Cardiac fibroblast (primary cell): ENCODE measurements at regions not wholly inside any gene's neighbourhood (a gene's known extent, or its start where the extent isn't known, plus 50 kb on each side); places are given as distances from the start of the nearest gene placed in this dataset.
A peak's percentile ranks its signal among the peaks of the same experiment; 100 is the strongest.
"Not testable (repeated sequence)": the region's sequence is repeated elsewhere in the genome, so short reads cannot be mapped to it uniquely, and the experiment has no call there.

Experiments
- DNase-seq, 2 donors: peaks; one replicate each; pipeline versions ENCODE4 v3.0.0 to v3.0.0-alpha.2; 2010; ENCODE audit warnings: low read depth in 2 of 2
- H3K4me3 ChIP-seq, 2 donors: replicated peaks in 1 of 2; 1 replicate in 1 of 2; 2 replicates in 1 of 2; pipeline ENCODE4 v1.5.1; 2011; ENCODE audit warnings: low read depth in 2 of 2, low read length in 2 of 2, mild to moderate bottlenecking in 2 of 2, moderate library complexity in 1 of 2
- TF ChIP-seq, protein P1 (sequence below): IDR thresholded peaks from one replicate; pipeline ENCODE4 v1.5.1; 2011; ENCODE audit warnings: low read depth, mild to moderate bottlenecking, low read length, inconsistent platforms

DNA sequence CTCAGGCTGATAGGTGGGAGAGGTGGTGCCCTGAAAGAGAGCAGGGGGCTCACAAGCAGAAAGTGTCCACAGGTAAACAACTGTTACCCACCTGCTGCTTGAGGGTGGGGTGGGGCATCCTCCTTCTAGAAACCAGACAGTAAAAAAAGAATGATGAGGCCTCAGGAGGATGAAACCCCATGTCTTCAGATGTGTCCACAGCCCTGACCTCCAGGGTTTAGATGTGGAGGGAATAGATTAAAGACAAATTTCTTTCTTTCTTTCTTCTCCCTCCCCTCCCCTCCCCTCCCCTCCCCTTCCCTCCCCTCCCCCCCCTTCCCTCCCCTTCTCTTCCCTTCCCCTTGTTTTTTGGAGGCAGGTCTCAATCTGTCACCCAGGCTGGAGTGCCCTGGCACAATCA is 333.5 kb upstream of the NUPR2 start:
- TF ChIP-seq, protein P1, sequence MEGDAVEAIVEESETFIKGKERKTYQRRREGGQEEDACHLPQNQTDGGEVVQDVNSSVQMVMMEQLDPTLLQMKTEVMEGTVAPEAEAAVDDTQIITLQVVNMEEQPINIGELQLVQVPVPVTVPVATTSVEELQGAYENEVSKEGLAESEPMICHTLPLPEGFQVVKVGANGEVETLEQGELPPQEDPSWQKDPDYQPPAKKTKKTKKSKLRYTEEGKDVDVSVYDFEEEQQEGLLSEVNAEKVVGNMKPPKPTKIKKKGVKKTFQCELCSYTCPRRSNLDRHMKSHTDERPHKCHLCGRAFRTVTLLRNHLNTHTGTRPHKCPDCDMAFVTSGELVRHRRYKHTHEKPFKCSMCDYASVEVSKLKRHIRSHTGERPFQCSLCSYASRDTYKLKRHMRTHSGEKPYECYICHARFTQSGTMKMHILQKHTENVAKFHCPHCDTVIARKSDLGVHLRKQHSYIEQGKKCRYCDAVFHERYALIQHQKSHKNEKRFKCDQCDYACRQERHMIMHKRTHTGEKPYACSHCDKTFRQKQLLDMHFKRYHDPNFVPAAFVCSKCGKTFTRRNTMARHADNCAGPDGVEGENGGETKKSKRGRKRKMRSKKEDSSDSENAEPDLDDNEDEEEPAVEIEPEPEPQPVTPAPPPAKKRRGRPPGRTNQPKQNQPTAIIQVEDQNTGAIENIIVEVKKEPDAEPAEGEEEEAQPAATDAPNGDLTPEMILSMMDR = no peak
- no peak for DNase-seq
- H3K4me3 ChIP-seq = no peak overlapping the region

DNA sequence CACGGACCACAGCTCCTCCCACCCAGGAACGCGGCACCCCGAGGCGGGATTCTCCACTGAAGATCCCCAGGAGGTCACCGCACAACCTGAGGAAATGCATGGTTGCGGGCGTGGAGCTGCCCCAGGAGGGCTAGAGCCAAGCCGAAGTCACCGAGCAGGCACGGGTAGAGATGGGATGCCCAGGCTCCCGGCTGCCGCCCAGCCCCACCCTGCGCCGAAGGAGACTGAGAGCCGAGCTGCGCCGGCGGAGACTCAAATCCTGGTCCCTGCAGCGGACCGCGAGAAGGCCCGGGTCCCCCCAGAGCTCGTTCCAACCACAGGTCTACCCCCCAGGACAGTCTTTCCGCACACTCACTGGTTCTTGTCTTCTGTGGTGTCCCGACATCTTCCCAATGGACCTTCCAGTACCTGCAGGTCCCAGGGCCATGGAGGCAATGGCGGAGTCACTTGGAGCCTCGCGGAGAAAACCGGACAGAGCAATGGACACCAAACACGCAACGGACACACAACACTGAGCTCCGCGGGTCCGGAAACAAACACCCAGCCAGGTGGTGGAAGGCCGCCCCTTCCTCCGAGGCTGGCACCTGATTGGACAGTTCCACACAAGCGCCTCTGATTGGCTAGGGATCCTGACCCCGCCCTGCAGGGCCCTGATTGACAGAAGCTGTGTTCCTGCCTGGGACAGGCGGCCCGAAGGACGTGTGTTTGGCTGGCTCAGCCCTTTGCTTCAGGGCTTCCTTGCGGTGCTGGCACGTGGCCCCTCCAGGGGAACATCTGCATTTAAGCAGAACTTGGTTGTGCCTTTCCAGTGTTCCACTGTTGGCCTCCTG is 331.9 kb upstream of the NUPR2 start:
- no peak for DNase-seq
- TF ChIP-seq, protein P1 = no peak
- H3K4me3 ChIP-seq = no peak overlapping the region

DNA sequence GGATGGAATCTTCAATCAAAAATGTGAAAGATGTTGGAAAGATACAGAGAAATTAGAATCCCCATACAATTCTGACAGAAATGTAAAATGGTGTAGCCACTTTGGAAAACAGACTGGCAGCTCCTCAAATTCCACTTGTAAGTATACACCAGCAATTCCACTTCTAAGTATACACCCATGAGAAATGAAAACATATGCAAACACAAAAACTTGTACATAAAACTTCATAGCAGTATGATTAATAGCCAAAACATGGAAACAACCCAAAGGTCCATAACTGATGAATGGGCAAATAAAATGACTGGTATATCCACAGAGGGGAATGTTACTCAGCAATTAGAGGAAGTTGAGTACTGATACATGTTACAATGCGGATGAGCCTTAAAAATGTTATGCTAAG is 304.3 kb upstream of the NUPR2 start:
- DNase-seq, H3K4me3 ChIP-seq: not testable (repeated sequence)

DNA sequence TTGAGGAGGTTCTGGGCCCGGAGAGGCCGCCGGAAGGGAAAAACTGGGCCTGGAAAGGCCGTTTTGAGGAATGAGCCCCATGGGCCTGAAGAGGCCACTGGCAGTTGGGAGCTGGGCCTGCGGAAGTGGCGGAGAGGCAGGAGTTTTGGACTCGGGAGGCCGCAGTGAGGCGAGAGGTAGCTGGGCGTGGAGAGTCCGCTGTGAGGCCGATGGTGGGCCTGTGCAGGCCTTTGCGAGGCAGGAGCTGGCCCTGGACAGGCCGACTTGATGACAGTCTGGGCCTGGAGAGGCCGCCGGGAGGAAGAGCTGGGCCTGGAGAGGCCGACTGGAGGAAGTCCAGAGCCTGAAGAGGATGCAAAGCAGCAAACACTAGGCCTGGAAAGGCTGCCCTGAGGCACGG is 259.0 kb upstream of the NUPR2 start:
- no peak overlapping the region for H3K4me3 ChIP-seq
- TF ChIP-seq, protein P1 = no peak
- DNase-seq = no peak

DNA sequence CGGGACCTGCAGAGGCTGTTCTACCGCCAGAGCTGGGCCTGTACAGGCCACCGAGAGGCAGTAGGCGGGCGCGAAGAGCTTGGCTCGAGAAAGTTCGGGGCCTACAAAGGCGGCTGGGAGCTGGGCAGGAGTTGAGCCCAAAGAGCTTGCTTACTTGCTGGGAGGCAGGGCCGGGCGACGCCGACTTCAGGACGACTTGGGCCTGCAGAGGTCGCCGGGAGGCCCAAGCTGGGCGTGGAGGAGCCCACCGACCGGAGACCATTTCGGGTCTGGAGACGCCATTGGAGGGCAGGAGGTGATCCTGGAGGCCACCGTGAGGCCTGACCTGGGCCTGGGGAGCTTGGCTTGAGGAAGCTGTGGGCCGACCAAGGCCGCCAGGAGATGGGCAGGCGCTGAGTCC is 258.4 kb upstream of the NUPR2 start:
- not testable (repeated sequence) for DNase-seq, H3K4me3 ChIP-seq

- peak; percentile 5 to 30 for DNase-seq
- not testable (repeated sequence) for H3K4me3 ChIP-seq
These were observed 257.1 kb upstream of the NUPR2 start for GRCh38 chr7:56373314-56373713.

DNA sequence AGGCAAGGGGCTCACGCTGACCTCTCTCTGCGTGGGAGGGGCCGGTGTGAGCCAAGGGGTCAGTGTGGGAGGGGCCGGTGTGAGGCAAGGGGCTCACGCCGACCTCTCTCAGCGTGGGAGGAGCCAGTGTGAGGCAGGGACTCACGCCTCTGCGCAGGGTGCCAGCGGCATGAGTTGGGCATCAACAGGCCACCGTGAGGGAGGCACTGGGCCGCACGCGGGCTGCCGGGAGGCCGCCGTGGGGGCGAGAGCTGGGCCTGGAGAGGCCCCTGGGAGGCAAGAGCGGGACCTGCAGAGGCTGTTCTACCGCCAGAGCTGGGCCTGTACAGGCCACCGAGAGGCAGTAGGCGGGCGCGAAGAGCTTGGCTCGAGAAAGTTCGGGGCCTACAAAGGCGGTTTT is 255.6 kb upstream of the NUPR2 start:
- not testable (repeated sequence) for DNase-seq, H3K4me3 ChIP-seq

DNA sequence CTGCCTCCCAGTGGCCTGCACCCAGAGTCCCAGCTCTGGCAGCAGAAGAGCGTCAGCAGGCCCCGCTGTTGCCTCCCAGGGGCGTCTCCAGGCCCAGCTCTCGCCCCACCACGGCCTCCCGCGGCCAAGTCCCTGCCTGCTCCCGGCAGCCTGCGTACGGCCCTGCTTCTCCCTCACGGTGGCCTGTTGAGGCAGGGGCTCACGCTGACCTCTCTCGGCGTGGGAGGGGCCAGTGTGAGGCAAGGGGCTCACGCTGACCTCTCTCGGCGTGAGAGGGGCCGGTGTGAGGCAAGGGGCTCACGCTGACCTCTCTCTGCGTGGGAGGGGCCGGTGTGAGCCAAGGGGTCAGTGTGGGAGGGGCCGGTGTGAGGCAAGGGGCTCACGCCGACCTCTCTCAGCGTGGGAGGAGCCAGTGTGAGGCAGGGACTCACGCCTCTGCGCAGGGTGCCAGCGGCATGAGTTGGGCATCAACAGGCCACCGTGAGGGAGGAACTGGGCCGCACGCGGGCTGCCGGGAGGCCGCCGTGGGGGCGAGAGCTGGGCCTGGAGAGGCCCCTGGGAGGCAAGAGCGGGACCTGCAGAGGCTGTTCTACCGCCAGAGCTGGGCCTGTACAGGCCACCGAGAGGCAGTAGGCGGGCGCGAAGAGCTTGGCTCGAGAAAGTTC is 254.1 kb upstream of the NUPR2 start:
- DNase-seq = not testable (repeated sequence)

GRCh38 chr7:56367914-56368313 is 251.7 kb upstream of the NUPR2 start:
- DNase-seq, H3K4me3 ChIP-seq: not testable (repeated sequence)

More for the DNA sequence above, 254.1 kb upstream of the NUPR2 start:
- H3K4me3 ChIP-seq = not testable (repeated sequence)

- DNase-seq, H3K4me3 ChIP-seq: not testable (repeated sequence)
These were observed 251.2 kb upstream of the NUPR2 start for GRCh38 chr7:56367411-56367810.

GRCh38 chr7:56366701-56367100 is 250.5 kb upstream of the NUPR2 start:
- H3K4me3 ChIP-seq, DNase-seq: not testable (repeated sequence)

DNA sequence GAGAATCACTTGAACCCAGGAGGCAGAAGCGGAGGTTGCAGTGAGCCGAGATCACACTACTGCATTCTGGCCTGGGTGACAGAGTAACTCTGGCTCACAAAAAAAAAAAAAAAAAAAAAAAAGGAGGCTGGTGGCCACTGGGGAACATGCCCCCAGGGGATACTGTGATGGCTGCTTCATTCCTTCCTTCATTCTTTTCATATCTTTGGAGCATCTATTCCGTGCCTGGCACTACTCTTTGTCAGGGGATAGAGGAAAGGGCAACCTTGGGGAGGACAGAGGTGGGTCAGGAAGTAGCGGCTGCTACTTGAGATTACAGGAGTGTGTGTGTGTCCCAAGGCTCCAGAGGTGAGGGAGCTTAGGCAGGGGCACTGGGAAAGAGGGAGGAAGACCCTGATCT is 236.4 kb upstream of the NUPR2 start:
- not testable (repeated sequence) for DNase-seq, H3K4me3 ChIP-seq

GRCh38 chr7:56351181-56351580 is 235.0 kb upstream of the NUPR2 start:
- DNase-seq, H3K4me3 ChIP-seq: not testable (repeated sequence)

- not testable (repeated sequence) for DNase-seq, H3K4me3 ChIP-seq
These were observed 232.1 kb upstream of the NUPR2 start for GRCh38 chr7:56348311-56348710.

GRCh38 chr7:56328327-56328726 is 212.1 kb upstream of the NUPR2 start:
- DNase-seq = peak in 1 of 2 donors; percentile 39
- not testable (repeated sequence) for H3K4me3 ChIP-seq
